ENCODE measurements at regions not wholly inside any gene's neighbourhood (a gene's known extent, or its start where the extent isn't known, plus 50 kb on each side); places are given as distances from the start of the nearest gene placed in this dataset.

GRCh38 chr1:29921741-29922140 lies 685.4 kb downstream of the PTPRU start:
- TF ChIP-seq, protein P1, sequence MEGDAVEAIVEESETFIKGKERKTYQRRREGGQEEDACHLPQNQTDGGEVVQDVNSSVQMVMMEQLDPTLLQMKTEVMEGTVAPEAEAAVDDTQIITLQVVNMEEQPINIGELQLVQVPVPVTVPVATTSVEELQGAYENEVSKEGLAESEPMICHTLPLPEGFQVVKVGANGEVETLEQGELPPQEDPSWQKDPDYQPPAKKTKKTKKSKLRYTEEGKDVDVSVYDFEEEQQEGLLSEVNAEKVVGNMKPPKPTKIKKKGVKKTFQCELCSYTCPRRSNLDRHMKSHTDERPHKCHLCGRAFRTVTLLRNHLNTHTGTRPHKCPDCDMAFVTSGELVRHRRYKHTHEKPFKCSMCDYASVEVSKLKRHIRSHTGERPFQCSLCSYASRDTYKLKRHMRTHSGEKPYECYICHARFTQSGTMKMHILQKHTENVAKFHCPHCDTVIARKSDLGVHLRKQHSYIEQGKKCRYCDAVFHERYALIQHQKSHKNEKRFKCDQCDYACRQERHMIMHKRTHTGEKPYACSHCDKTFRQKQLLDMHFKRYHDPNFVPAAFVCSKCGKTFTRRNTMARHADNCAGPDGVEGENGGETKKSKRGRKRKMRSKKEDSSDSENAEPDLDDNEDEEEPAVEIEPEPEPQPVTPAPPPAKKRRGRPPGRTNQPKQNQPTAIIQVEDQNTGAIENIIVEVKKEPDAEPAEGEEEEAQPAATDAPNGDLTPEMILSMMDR (IDR thresholded peaks at IDR 0.05): no peak
- no peak for TF ChIP-seq POLR2A (IDR thresholded peaks at IDR 0.05)

Data from thyroid gland (tissue), 4 donors.